Sigmoid colon (tissue), 6 donors: ENCODE measurements at regions not wholly inside any gene's neighbourhood (a gene's known extent, or its start where the extent isn't known, plus 50 kb on each side); places are given as distances from the start of the nearest gene placed in this dataset.

ENCODE experiments used
- DNase-seq: peaks from one replicate; pipeline ENCODE4 v3.0.0-alpha.2; 2019
- H3K27ac ChIP-seq, 4 donors: fragments of 200-600 bp; sonication (generic); one replicate each; pipeline ENCODE4 v1.5.1; 2016 to 2019; ENCODE audit warnings: mild to moderate bottlenecking in 1 of 4
- H3K27me3 ChIP-seq, 3 donors: fragments of 200-600 bp; sonication (generic); one replicate each; pipeline ENCODE4 v1.5.1; 2019; ENCODE audit warnings: mild to moderate bottlenecking in 1 of 3
- H3K36me3 ChIP-seq, 4 donors: fragments of 200-600 bp; sonication (generic); one replicate each; pipeline ENCODE4 v1.5.1; 2016 to 2019
- H3K4me1 ChIP-seq, 4 donors: fragments of 200-600 bp; sonication (generic); one replicate each; pipeline ENCODE4 v1.5.1; 2017 to 2019
- H3K4me3 ChIP-seq, 4 donors: fragments of 200-600 bp; sonication (generic); one replicate each; pipeline ENCODE4 v1.5.1; 2017 to 2019; ENCODE audit warnings: mild to moderate bottlenecking in 2 of 4, moderate library complexity in 1 of 4
- H3K9me3 ChIP-seq, 4 donors: fragments of 200-600 bp in 3 of 4; sonication (generic) in 3 of 4; one replicate each; pipeline versions ENCODE4 v1.5.1 to v1.6.1; 2013 to 2019
- CTCF ChIP-seq, 4 experiments: fragments of 450-650 bp in 3 of 4; fragments of 200-600 bp in 1 of 4; IDR thresholded peaks; one replicate each; pipeline ENCODE4 v1.5.1; 2016 to 2019; ENCODE audit warnings: antibody characterized with exemption in 4 of 4, mild to moderate bottlenecking in 3 of 4, moderate library complexity in 2 of 4
- EP300 ChIP-seq, 4 donors: sonication (generic); formaldehyde crosslinking; IDR thresholded peaks; one replicate each; pipeline ENCODE4 v1.6.1; 2017; ENCODE audit warnings: antibody characterized with exemption in 4 of 4
- POLR2A ChIP-seq, 2 donors: fragments of 450-650 bp; IDR thresholded peaks; one replicate each; pipeline ENCODE4 v1.6.1; 2016; ENCODE audit warnings: antibody characterized with exemption in 2 of 2, mild to moderate bottlenecking in 2 of 2, moderate library complexity in 2 of 2
- POLR2AphosphoS5 ChIP-seq, 4 donors: sonication (generic); formaldehyde crosslinking; IDR thresholded peaks; one replicate each; pipeline ENCODE4 v1.6.1; 2017; ENCODE audit warnings: antibody characterized with exemption in 4 of 4
- WGBS, 2 donors: extraction: QIAGEN DNeasy Blood & Tissue Kit; methylation state at CpG; one replicate each; pipeline ENCODE4 v1.1.7; 2013; 5-methylcytosine and 5-hydroxymethylcytosine counted together
- intact Hi-C: fragments of 100-400 bp; cut with DNase I; formaldehyde crosslinking; loops from one replicate; pipeline ENCODE4 v1.15.1; 2023
- donor health status: healthy with polysubstance abuse.
- donor health status: healthy.

GRCh38 chr20:50317609-50318008 lies 127.0 kb downstream of the CEBPB start:
- Histone ChIP-seq H3K4me3 (no peak overlapping the region), H3K4me1 (peaks cover 0 to 40% (median 38%) of the 10 kb centered on the region in 4 donors), H3K36me3 (no peaks in the 10 kb centered on the region), H3K9me3 (no peaks in the 10 kb centered on the region), H3K27me3 (no peaks in the 10 kb centered on the region), H3K27ac (peak overlapping the region in 1 of 4 donors; percentile 30)
- DNase-seq: peak; percentile 61
- intact Hi-C loops: no loop called here
- WGBS, 2 donors: 44 to 67% methylated on average over 7 of the region's 7 CpGs
- TF ChIP-seq CTCF (IDR thresholded peaks at IDR 0.05) (no peak), POLR2AphosphoS5 (IDR thresholded peaks at IDR 0.05) (no peak), POLR2A (IDR thresholded peaks at IDR 0.05) (no peak), EP300 (IDR thresholded peaks at IDR 0.05) (no peak)

- WGBS, 2 donors: 61 to 77% methylated on average over 8 of the region's 8 CpGs
- Histone ChIP-seq H3K9me3 (no peaks in the 10 kb centered on the region), H3K27ac (peak overlapping the region in 2 of 4 donors; percentile 90 to 92)
Measured at GRCh38 chr20:50318710-50319109, 128.1 kb downstream of the CEBPB start.

GRCh38 chr20:50320005-50320900 lies 129.6 kb downstream of the CEBPB start:
- peak overlapping the region; percentile 77 to 92 (median 84) for H3K27ac ChIP-seq
- no peaks in the 10 kb centered on the region for H3K9me3 ChIP-seq
- WGBS, 2 donors: 81 to 87% methylated on average over 13 of the region's 13 CpGs
- intact Hi-C loops: loop anchor here (5.0 kb wide), 2 partner anchors 57 to 128 kb away; partner anchors contain the start of gene CEBPB
- H3K4me1 ChIP-seq: peaks cover 0 to 25% (median 21%) of the 10 kb centered on the region in 4 donors
- H3K27me3 ChIP-seq: no peaks in the 10 kb centered on the region
- peak overlapping the region; percentile 13 to 48 (median 36) for H3K4me3 ChIP-seq
- no peak for TF ChIP-seq POLR2A (IDR thresholded peaks at IDR 0.05)
- no peak for TF ChIP-seq EP300 (IDR thresholded peaks at IDR 0.05)
- TF ChIP-seq CTCF (IDR thresholded peaks at IDR 0.05): no peak
- TF ChIP-seq POLR2AphosphoS5 (IDR thresholded peaks at IDR 0.05): no peak
- DNase-seq: peak; percentile 63
- H3K36me3 ChIP-seq: no peaks in the 10 kb centered on the region

More at GRCh38 chr20:50318710-50319109, 128.1 kb downstream of the CEBPB start:
- Histone ChIP-seq H3K4me3 (no peak overlapping the region), H3K27me3 (no peaks in the 10 kb centered on the region), H3K4me1 (peaks cover 0 to 29% (median 27%) of the 10 kb centered on the region in 4 donors), H3K36me3 (no peaks in the 10 kb centered on the region)
- TF ChIP-seq POLR2A (IDR thresholded peaks at IDR 0.05): no peak
- no peak for TF ChIP-seq EP300 (IDR thresholded peaks at IDR 0.05)
- no peak for TF ChIP-seq POLR2AphosphoS5 (IDR thresholded peaks at IDR 0.05)
- TF ChIP-seq CTCF (IDR thresholded peaks at IDR 0.05): no peak
- peak; percentile 57 for DNase-seq
- intact Hi-C loops: no loop called here

- Histone ChIP-seq H3K4me3 (peak overlapping the region; percentile 13 to 48 (median 36)), H3K27ac (peak overlapping the region; percentile 77 to 92 (median 84)), H3K36me3 (no peaks in the 10 kb centered on the region), H3K27me3 (no peaks in the 10 kb centered on the region), H3K4me1 (peaks cover 0 to 25% (median 21%) of the 10 kb centered on the region in 4 donors), H3K9me3 (no peaks in the 10 kb centered on the region)
- WGBS, 2 donors: 45 to 54% methylated on average over 21 of the region's 21 CpGs
- TF ChIP-seq POLR2A (IDR thresholded peaks at IDR 0.05) (peak; percentile 33 to 76), CTCF (IDR thresholded peaks at IDR 0.05) (no peak), EP300 (IDR thresholded peaks at IDR 0.05) (peak in 1 of 4 donors; percentile 59), POLR2AphosphoS5 (IDR thresholded peaks at IDR 0.05) (peak; percentile 78 to 92 (median 86))
- intact Hi-C loops: loop anchor here (5.0 kb wide), 2 partner anchors 56 to 129 kb away; partner anchors contain the start of gene CEBPB
- peak; percentile 98 for DNase-seq
Measured at GRCh38 chr20:50320901-50321796, 130.5 kb downstream of the CEBPB start.
